ENCODE measurements at regions not wholly inside any gene's neighbourhood (a gene's known extent, or its start where the extent isn't known, plus 50 kb on each side); places are given as distances from the start of the nearest gene placed in this dataset.

GRCh38 chr6:149134511-149134933 lies 183.0 kb upstream of the TAB2 start:
- no peak for TF ChIP-seq CTCF (IDR thresholded peaks at IDR 0.05; ENCODE audit: borderline replicate concordance, insufficient read depth, low read depth, low read length)
- H3K4me3 ChIP-seq (ENCODE audit: low read depth, low read length) = no peak overlapping the region

- no peak overlapping the region for H3K4me3 ChIP-seq (ENCODE audit: low read depth, low read length)
- no peak for TF ChIP-seq CTCF (IDR thresholded peaks at IDR 0.05; ENCODE audit: borderline replicate concordance, insufficient read depth, low read depth, low read length)
These were observed 181.7 kb upstream of the TAB2 start for GRCh38 chr6:149135809-149136208.

- no peak for TF ChIP-seq CTCF (IDR thresholded peaks at IDR 0.05; ENCODE audit: borderline replicate concordance, insufficient read depth, low read depth, low read length)
- no peak overlapping the region for H3K4me3 ChIP-seq (ENCODE audit: low read depth, low read length)
These were observed 181.1 kb upstream of the TAB2 start for GRCh38 chr6:149136273-149136912.

- no peak for TF ChIP-seq CTCF (IDR thresholded peaks at IDR 0.05; ENCODE audit: borderline replicate concordance, insufficient read depth, low read depth, low read length)
- no peak overlapping the region for H3K4me3 ChIP-seq (ENCODE audit: low read depth, low read length)
These were observed 180.6 kb upstream of the TAB2 start for GRCh38 chr6:149136913-149137286.

- H3K4me3 ChIP-seq (ENCODE audit: low read depth, low read length) = no peak overlapping the region
- TF ChIP-seq CTCF (IDR thresholded peaks at IDR 0.05; ENCODE audit: borderline replicate concordance, insufficient read depth, low read depth, low read length) = no peak
These were observed 179.9 kb upstream of the TAB2 start for GRCh38 chr6:149137594-149137993.

GRCh38 chr6:149138089-149138488 lies 179.4 kb upstream of the TAB2 start:
- H3K4me3 ChIP-seq (ENCODE audit: low read depth, low read length) = no peak overlapping the region
- TF ChIP-seq CTCF (IDR thresholded peaks at IDR 0.05; ENCODE audit: borderline replicate concordance, insufficient read depth, low read depth, low read length) = no peak

GRCh38 chr6:149138699-149139294 lies 178.7 kb upstream of the TAB2 start:
- no peak for TF ChIP-seq CTCF (IDR thresholded peaks at IDR 0.05; ENCODE audit: borderline replicate concordance, insufficient read depth, low read depth, low read length)
- H3K4me3 ChIP-seq (ENCODE audit: low read depth, low read length) = no peak overlapping the region

Data from GM12875 (cell line).